PC-3 (cell line): ENCODE measurements at regions not wholly inside any gene's neighbourhood (a gene's known extent, or its start where the extent isn't known, plus 50 kb on each side); places are given as distances from the start of the nearest gene placed in this dataset.

Source experiments
- CTCF ChIP-seq: fragments of 300-600 bp; sonication (generic); conservative IDR thresholded peaks from 2 replicates; pipeline ENCODE4 v1.5.1; 2017; ENCODE audit warnings: antibody characterized with exemption, low read depth, mild to moderate bottlenecking, low read length
- EZH2 ChIP-seq: fragments of 300-600 bp; sonication (generic); IDR thresholded peaks from one replicate; pipeline ENCODE4 v1.6.1; 2017; ENCODE audit warnings: antibody characterized with exemption, mild to moderate bottlenecking, low read length; ENCODE audit not compliant: unreplicated experiment
- EZH2phosphoT487 ChIP-seq: fragments of 300-600 bp; sonication (generic); IDR thresholded peaks from 2 replicates; pipeline ENCODE4 v1.6.1; 2018; ENCODE audit warnings: mild to moderate bottlenecking, antibody characterized with exemption, low read length, borderline replicate concordance

GRCh38 chr3:182308328-182308727, 485.0 kb upstream of the ATP11B start:
- TF ChIP-seq CTCF (no peak), EZH2phosphoT487 (no peak), EZH2 (no peak)
